NCI-H1417 treated with DMSO at 0.1 percent for 48 hours (cell line): ENCODE measurements at regions not wholly inside any gene's neighbourhood (a gene's known extent, or its start where the extent isn't known, plus 50 kb on each side); places are given as distances from the start of the nearest gene placed in this dataset.

Source experiments
- DNase-seq: peaks from one replicate; lab custom pipeline; 2025; lab: John Stamatoyannopoulos, UW

DNA sequence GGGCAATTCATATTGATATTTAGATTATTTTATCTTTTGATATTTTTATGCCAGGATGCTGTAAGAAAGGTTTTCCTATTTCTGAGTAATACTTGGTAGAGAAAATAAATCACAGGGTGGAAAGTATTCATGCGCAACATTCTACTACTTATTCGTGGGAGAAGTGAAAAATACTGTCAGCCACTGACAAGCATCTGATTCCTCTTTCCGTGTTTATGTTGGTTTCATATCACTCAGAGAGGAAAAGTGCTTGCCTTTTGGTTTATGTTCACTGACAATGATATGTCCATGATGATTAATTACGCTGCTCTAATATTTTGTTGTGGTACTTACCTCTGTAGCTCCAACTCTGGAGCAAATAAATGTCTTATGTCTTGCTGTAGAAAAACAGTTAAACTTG is 429.4 kb downstream of the EDEM1 start:
- DNase-seq, result no peak

DNA sequence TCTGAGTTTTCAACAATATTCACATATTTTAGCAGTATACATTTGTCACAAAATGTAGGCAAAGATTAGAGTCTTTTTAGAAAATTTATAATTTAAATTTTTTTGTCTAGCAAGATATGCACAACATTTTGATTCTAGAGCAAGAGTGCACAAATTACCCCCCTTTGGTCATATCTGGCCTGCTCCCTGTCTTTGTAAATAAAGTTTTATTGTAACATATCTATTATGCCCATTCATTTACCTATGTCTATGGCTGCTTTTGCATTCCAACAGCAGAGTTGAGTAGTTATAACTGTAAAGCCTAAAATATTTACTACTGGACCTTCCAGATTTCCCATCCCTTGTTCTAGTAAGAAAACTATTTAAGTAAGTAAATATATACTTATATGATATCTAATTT is 430.7 kb downstream of the EDEM1 start:
- DNase-seq, result no peak

DNA sequence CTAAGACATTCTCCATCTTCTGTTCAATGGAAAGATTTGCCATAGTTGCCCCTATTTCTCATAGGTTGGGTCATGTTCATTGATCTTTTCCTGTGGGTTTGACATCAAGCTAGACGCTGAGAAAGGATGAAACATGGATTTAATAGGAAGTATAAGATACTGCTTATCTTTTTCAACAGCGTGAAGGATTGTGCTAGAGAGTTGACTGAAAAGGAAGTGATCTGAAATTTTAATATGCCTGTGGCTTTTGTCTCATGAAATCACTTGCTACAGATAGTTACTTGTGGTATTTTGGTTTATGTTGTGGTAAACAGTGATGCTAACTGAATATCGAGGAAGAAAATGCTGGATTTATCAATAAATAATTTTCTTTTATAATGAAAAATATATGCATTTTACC is 442.9 kb downstream of the EDEM1 start:
- no peak for DNase-seq

DNA sequence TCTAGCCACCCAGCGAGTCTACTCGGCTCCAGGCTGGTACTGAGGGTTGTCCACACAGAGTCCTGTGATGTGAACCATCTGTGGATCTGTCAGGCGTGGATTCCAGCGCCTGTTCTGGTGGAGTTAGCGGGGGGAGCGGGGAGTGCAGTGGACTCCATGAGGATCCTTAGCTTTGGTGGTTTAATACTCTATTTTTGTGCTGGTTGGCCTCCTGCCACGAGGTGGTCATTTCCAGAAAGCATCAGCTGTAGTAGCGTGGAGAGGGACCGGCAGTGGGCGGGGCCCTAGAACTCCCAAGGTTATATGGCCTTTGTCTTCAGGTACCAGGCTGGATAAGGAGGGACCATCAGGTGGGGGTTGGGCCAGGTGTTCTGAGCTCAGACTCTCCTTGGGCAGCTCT is 446.5 kb downstream of the EDEM1 start:
- no peak for DNase-seq

DNA sequence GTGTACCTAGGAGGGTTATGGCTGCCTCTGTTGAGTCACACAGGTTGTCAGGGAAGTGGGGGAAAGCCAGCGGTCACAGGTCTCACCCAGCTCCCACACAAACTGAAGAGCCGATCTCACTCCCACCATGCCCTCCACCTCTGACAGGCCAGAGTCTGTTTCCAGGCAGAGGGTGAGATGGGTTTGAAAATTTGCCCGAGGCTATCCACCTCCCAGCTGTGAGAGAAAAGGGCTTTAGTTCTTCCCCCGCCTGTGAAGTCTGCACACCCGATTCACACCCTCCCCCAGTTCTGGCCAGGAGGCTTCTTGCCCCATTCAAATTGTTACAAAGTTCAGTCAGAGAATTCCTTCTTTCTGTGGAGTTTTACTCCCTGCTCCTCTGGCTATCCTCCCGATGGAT is 446.9 kb downstream of the EDEM1 start:
- no peak for DNase-seq

DNA sequence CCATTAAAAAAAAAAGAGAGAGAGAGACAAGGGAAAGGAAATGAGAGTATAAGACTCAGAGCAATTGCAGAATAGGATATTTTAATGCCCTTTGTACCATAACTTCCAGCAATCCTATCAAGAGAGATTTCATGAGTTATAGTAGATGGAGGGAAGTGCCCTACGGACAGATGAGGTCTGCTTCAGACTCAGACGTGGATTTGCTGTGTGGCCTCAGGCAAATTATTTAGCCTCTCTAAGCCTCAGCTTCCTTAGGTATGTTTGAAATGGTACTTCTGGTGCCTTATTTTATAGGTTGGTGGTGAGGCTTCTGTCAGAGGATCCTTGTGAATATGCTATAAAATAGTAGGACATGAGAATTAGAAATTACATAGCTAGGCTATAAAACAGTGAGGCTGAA is 448.2 kb downstream of the EDEM1 start:
- DNase-seq, result no peak

DNA sequence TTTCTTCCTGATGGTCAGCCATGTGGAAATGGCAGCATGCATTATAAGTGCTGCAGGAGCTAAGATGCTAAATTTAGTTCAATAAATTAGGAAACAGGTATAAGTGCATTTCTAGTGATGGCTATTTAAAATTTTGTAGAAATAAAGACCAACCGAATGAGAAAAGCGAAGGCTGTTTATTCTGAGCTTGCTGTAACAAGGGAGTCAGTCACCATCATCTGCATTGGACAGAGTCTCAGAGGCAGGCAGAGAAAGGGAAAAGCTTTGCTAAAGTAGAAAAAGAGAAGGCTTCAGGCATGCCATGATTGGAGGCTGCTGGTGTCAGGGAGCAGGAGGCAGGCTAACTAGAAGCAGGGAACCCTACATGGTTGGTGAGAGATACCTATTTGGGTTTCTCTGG is 451.0 kb downstream of the EDEM1 start:
- no peak for DNase-seq

DNA sequence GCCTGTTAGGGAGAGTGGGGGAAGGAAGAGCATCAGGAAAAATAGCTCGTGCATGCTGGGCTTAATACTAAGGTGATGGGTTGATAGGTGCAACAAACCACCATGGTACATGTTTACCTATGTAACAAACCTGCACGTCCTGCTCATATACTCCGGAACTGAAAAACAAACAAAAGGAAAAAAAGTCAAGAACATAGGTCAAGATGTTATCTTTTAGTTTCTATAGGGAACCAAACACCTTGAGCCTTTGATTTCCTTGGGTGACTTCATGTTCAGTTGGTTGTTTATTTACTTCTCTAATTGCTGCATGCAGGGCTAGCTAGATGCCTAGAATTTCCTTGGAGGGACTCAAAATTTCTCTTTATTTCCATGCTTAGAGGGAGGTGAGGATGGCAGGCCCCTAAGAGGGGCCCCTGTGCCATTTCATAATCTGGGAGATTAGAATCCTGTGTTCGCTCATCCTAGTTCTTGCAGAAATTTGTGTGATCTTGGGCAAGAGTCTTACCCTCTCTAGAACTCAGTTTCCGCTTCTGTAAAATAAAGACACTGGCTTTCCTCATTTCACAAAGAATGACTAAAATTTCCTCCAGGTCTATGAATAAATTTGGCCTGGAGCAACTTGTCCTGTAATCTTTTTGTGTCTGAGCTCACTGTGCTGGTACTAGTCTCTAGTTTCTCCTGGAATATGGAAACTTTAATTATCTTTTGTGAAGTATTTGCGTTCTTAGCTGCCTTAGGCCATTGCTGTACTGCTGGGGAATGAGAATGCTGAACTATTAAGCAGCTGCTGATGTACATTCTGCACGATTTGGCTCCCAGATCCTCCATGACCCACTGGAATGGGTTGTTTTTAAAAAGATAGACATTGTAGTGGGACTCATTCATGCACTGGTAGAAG is 457.5 kb downstream of the EDEM1 start:
- DNase-seq, result no peak

DNA sequence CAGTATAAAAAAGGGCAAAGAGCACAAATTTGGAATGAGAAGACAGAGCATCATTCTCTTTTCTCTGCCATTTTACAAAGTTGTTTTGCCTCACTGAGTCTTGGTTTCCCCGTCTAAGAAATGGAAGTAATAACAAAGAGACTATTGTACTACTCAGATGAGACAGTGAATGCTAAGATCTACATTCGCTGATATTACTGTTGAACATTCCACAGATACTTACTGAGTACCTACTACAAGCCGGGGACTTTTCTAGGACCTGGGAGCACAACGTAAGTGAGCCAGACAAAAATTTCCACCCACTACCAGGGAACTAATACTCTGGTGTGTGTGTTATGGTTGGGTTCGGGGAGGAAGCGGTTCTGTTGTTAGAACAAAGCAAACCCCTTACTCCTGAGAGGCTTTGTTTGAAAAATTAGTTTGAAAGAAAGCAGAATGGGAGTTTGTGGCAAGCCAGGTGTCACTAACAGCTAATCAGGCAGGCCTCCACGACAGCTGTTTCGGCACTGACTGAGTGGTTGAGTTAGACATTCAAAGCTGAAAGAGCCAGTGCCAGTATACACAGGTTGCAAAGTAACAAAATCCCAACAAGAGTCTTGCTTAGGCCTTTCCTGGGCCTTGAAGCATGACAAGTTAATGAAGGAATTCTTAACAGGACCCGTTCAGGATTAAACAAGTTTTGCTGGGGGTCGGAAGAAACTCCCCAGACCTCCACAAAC is 458.3 kb downstream of the EDEM1 start:
- DNase-seq, result no peak

DNA sequence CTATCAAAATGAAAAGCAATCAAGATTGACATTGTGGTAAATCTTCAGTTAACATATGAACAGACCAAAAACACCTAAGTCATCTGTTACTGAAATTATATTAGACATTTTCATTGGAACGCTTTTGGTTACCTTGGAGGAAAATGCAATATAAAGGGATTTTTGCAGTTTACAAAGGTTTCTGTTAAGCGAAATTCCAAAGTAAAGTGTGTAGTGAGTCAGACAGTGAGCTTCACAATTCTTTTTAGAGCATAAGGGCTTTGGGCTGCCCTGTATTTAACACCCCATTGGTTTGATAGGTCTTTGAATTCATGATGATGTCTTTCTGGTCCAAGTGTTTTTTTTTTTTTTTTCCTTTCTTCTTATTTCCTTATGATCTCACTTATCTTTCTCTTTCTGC is 462.8 kb downstream of the EDEM1 start:
- no peak for DNase-seq

DNA sequence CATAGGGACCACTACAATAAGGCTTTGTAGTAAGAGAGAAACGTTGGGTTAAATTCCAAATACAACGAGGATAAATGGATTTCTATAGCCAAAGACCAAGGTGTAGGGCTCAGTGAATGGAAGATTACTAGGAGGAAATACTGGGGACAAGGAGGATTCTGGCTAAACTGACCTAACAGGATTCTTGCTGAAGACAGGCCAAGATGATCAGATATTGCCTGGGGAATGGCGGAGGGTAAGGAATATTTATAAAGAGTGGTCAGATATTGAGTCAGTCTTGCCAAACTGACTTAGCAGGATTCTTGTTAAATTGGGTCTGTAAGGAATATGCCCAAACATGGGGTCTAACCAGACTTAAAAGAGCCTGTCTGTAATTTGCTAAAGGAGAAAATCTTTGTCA is 463.8 kb downstream of the EDEM1 start:
- DNase-seq, result no peak

DNA sequence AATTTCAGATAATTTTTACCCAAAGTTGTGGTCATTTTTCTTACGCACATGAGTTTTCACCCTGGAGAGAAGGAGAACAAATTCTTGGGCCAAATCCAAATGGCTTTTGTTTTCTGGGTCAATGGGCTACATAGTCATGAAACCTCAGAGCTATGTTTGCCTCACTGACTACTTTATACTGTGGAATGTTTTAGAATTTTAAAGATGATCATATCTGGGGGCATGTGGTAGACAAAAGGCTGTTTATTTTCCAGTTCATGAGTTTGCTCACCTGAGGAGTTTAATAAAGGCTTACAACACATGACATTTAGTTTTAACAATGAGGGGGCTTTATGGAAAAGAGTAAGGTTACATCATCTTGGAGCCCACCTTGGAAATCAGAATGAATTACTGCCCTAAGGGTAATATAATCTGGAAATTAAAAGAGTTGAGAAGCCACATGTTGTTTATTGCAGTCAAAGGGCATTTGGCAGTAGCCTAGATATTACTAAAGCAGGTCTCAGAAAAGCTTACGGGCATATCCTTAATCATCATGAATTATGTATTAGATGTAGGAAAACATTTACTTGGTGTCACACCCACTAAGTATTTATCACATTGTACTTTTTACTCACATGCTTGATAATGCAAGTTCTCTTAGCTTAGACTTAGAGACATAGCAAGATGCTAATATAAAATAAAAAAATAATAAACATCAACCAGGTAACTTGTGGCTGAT is 466.1 kb downstream of the EDEM1 start:
- no peak for DNase-seq

DNA sequence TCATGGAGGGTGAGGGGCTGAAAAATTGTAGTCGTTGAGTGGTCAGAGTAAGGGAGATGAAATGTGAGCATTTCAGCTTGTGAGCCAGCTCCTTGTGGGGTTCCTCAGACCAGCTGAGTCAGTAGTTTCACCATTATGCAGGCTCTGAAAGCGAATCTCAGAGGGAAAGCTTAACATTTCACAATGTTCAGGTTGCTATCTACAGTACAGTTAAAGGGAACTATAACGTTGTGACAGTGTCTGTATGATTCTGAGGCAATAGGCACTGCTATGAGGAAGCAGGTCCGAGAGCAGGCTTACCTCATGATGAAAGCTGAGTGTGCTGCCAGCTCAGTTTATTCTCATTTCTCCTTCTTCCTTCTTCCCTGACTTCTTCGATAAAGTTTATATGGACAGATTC is 469.6 kb downstream of the EDEM1 start:
- no peak for DNase-seq

DNA sequence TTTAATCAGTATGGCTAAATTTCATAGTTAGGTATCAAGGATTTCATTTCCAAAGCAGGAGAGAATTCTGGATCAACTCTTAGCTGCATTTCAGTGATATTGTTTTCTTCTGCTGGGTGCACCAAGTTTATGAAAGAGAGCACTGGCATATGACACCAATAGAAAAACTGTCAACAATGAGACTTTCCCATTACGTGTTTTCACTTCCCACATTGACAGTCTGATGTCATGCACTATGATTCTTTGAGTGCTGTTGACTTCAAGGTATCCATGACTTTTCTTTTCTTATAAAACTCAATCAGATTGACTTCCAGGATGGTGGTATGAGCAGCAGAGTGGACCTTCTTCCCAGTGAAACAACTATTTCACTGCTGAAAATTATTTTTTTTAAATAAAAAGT is 476.1 kb downstream of the EDEM1 start:
- no peak for DNase-seq

DNA sequence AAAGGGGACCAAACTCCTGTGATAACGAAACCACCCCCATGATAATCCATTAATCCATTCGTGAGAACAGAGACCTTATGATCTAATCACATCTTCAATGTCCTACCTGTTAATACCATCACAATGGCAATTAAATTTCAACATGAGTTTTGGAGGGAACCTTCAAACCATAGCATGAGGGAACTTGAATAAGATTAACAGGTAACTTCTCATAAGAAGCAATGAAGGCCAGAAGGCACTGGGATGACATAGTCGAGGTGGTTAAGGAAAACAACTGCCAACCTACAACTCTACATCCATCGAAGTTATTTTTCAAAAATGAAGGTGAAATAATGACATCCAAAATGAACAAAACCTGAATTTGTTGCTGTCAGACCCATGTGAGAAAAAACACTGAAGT is 478.9 kb downstream of the EDEM1 start:
- DNase-seq, result no peak

DNA sequence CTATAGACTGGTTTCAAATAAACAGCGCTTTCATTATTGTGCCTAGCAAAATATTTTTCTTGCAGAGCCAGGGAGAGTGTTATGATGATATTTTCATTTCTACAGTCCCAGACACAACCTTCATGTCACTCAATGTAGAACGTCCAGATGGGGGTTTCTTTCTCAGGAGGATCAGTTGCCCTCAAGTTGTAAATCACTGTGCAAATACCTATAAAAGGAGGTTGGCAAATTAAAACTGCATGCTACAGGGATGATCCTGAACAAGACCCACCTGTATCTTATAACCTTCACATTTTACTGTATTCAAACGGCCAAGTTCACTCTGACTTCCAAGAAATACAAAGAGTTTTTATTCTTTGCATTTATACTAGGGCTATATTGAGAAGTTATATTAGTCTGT is 486.0 kb downstream of the EDEM1 start:
- DNase-seq, result no peak

DNA sequence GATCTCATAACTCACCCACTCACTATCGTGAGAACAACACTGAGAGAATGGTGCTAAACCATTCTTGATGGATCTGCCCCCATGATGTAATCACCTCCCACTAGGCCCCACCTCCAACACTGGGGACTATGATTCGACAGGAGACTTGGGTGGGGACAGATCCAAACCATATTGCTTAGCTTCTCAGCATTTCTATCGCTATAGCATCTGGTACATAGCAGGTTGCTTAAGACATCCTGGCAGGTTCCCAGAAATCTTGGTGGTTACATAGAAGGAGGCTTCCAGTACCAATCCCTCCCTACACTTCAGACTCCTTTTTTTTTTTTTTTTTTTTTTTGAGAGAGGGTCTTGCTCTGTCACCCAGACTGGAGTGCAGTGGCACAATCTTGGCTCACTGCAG is 487.8 kb downstream of the EDEM1 start:
- no peak for DNase-seq

DNA sequence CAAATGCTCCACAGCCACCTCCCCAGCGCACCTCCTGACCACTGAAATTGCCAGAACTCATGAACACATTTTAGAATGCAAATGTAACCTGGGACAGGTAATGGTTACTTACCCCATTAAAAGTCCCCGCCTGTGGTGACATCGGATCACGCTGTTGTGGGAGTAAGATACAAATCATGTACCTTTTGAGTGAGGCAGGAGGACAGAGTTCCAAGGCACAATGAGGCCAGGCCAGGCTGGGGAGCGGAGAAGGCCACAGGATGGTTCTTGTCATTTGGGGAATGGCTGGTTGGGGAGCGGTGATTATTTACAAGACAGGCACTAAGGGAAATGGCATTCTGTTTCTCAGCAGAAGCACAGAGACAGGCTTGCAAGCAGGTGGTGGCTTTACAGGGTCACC is 490.0 kb downstream of the EDEM1 start:
- no peak for DNase-seq

DNA sequence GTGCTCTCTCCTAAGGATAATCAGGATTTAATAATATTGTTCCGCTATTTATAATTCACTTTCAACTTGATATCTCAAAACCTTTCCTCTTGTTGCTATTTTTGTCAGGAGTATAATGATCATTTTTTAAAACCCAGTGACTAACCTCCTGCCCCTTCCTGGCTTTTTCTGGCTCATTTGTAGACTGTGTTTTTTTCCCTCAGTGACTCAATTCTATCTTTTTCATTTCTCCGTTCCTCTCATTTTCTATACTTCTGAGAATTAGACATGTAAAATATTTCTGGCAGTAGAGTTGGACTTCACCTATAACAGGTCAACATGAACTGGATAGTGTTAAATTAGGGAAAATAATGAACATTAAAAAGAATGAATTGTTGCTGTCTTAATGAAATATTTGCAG is 490.7 kb downstream of the EDEM1 start:
- no peak for DNase-seq

DNA sequence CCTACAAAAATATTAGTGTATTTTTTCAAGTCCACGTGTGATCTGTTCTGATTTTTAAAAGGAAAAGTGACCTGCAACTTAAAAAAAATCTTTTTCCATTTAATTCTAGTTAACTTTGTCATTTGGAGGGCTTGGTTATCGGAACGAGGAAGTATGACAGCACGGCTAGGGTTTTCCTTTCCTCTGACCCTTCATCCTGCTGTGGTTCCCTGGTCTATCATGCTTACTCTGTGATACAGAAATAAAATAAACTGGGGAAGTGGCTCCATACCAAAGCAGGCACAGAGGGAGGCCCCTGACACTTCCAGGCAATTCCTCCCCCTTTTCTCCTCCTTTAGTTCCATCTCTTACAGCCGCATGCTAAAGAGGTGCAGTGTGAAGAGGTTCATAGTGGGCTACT is 491.3 kb downstream of the EDEM1 start:
- DNase-seq, result no peak

DNA sequence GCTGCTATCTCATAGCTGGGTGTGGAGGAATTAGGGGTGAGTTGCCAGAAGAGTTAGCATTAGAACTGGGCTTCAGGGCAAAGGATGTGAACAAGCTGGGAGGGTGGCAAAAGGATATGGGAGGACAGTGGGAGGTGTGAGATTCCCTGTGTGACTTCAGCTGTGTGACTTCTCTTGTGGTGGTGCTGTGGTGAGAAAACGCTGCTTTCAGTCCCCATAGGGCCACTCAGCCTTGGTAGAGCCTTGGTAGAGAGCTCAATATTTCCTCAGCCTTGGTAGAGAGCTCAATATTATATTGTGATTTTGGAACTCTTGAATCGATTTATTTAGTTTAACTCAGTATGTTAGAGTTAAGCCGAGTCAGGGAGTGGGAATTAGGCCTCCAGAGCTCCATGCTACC is 499.7 kb downstream of the EDEM1 start:
- no peak for DNase-seq

DNA sequence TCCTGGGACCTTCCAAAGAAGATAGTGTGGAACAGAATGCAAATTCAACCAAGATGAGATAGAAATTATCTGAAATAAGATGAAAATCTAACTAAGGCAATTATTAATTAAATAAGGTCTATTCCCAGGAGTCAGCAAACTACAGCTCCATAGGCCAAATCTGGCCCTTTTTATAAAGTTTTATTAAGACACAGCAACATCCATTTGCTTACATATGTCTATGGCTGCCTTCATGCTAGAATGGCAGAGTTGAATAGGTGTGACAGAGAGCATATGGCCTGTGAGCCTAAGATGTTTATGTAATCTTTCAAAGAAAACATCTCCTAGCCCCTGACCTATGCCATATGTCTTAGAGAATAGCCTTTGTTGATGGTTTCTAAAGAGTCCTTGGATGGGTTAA is 503.0 kb downstream of the EDEM1 start:
- no peak for DNase-seq

DNA sequence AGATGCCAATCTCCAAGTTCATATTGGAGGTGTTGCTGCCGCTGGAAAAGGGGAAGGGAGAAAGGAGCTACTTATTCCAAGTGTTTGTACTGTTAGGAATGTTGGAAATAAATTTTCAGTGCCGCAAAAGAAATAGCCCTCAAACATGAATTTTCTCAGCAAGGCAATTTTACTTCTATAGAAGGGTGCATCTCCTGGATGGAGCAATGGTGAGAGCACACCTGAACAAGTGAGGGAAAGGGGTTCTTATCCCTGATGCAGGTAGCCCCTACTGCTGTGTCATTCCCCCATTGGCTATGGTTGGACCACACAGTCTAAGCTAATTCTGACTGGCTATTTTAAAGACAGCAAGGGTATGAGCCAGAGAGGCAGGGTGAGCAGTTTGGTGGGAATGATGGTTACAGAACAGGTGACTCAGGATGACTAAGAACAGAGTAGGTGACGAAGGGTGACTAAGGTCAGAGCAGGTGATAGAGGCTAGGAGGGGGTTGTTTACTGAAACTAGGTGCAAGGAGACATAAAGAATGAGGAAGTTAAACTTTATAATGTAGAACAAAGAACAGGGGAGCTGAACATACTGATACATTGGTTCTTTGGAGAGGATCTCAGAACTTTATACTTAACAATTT is 503.5 kb downstream of the EDEM1 start:
- DNase-seq, result no peak
